Cardiac muscle cell (in vitro differentiated cells and primary cell): ENCODE measurements at regions not wholly inside any gene's neighbourhood (a gene's known extent, or its start where the extent isn't known, plus 50 kb on each side); places are given as distances from the start of the nearest gene placed in this dataset.
"Not testable (repeated sequence)": the region's sequence is repeated elsewhere in the genome, so short reads cannot be mapped to it uniquely, and the experiment has no call there.

Experiments used
- DNase-seq, 2 donors: peaks; one replicate each; pipeline versions ENCODE4 v3.0.0 to v3.0.0-alpha.2; 2010 to 2017; ENCODE audit warnings: low read depth in 1 of 2, low spot score in 1 of 2
- H3K27ac ChIP-seq: fragments of 200-600 bp; sonication (generic); 2 replicates; pipeline ENCODE4 v1.5.1; 2016
- H3K27me3 ChIP-seq: fragments of 200-600 bp; sonication (generic); 2 replicates; pipeline ENCODE4 v1.6.0; 2016; ENCODE audit warnings: control low read depth
- H3K36me3 ChIP-seq: fragments of 200-600 bp; sonication (generic); 2 replicates; pipeline ENCODE4 v1.5.1; 2016; ENCODE audit warnings: control low read depth
- H3K4me1 ChIP-seq: fragments of 200-600 bp; sonication (generic); 2 replicates; pipeline ENCODE4 v1.8.1; 2017; ENCODE audit warnings: low read depth, mild to moderate bottlenecking, mixed run types
- H3K4me3 ChIP-seq: fragments of 200-600 bp; sonication (generic); 2 replicates; pipeline ENCODE4 v1.5.1; 2016; ENCODE audit warnings: mild to moderate bottlenecking
- H3K9me3 ChIP-seq: fragments of 200-600 bp; sonication (generic); 2 replicates; pipeline ENCODE4 v1.5.1; 2017; ENCODE audit warnings: low read depth, mild to moderate bottlenecking, control low read depth
- TF ChIP-seq, protein P1 (sequence below): IDR thresholded peaks from 2 replicates; pipeline ENCODE4 v1.5.1; 2012; ENCODE audit warnings: low read depth, mild to moderate bottlenecking, low read length

DNA sequence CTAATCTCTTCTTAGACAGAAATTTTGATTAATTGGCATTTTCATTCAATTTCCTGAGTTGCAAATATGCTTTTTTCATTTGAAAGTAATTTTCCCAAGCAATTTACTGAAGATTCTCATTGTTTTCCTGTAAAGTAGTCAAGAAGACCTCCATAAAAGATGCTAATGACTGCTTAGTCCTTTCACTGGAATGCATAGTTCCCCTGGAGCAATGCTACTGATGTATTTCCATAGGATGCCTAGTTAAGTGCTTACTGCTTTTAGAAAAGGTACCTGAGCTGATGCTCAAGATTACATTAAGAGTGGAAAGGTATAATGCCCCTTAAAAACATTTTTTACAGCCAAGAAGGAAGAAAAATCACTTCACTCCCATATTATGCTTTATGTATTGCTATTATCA is 109.2 kb upstream of the EMB start:
- Histone ChIP-seq H3K9me3 (no peaks in the 10 kb centered on the region), H3K4me1 (peaks cover 10% of the 10 kb centered on the region), H3K4me3 (no peak overlapping the region), H3K27ac (no peak overlapping the region), H3K36me3 (no peaks in the 10 kb centered on the region), H3K27me3 (no peaks in the 10 kb centered on the region)
- no peak for DNase-seq
- TF ChIP-seq, protein P1, sequence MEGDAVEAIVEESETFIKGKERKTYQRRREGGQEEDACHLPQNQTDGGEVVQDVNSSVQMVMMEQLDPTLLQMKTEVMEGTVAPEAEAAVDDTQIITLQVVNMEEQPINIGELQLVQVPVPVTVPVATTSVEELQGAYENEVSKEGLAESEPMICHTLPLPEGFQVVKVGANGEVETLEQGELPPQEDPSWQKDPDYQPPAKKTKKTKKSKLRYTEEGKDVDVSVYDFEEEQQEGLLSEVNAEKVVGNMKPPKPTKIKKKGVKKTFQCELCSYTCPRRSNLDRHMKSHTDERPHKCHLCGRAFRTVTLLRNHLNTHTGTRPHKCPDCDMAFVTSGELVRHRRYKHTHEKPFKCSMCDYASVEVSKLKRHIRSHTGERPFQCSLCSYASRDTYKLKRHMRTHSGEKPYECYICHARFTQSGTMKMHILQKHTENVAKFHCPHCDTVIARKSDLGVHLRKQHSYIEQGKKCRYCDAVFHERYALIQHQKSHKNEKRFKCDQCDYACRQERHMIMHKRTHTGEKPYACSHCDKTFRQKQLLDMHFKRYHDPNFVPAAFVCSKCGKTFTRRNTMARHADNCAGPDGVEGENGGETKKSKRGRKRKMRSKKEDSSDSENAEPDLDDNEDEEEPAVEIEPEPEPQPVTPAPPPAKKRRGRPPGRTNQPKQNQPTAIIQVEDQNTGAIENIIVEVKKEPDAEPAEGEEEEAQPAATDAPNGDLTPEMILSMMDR, result no peak

DNA sequence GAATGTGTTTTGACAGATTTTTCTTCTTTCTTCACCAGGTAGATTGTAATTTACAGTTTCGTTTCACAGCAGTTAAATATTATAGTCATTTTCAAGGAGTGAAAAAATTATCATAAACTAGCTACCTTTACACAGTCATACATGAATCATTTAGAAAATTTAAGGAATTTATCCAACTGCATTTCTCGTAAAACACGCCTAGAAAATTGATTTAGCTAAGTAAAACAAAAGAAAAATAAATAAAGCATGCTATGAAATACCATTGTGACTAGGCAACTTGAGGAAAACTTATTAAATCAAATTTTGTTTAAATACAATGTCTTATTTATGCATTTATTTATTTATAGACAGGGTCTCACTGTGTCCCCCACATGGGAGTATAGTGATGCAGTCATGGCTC is 109.9 kb upstream of the EMB start:
- H3K4me1 ChIP-seq, result peaks cover 10% of the 10 kb centered on the region
- H3K27ac ChIP-seq, result no peak overlapping the region
- H3K4me3 ChIP-seq, result no peak overlapping the region
- H3K27me3 ChIP-seq, result no peaks in the 10 kb centered on the region
- TF ChIP-seq, protein P1, result no peak
- no peaks in the 10 kb centered on the region for H3K36me3 ChIP-seq
- no peaks in the 10 kb centered on the region for H3K9me3 ChIP-seq
- no peak for DNase-seq

DNA sequence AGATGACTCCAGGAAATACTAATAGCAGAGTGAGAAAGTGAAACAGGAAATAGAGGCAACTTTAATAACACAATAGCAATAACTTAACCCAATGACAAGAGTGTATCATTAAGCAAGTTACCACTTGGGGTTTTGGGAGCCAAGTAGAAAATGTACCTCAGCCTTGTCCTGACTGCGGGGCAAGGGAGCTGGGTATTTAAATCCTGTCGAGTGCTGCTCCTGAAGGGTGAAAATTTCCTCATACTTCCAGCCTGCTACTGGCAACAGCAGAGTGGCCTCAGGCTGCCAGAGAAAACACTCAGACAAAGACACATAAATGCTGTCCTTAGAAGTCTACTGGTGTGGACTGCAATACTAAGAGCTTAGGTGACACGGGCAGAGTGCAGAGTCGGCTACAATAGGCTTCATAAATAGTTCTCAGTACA is 112.5 kb upstream of the EMB start:
- H3K4me1 ChIP-seq, result no peaks in the 10 kb centered on the region
- H3K4me3 ChIP-seq, result no peak overlapping the region
- H3K9me3 ChIP-seq, result no peaks in the 10 kb centered on the region
- H3K36me3 ChIP-seq, result no peaks in the 10 kb centered on the region
- H3K27ac ChIP-seq, result no peak overlapping the region
- H3K27me3 ChIP-seq, result no peaks in the 10 kb centered on the region
- DNase-seq, result peak in 1 of 2 donors; percentile 23
- TF ChIP-seq, protein P1, result no peak

DNA sequence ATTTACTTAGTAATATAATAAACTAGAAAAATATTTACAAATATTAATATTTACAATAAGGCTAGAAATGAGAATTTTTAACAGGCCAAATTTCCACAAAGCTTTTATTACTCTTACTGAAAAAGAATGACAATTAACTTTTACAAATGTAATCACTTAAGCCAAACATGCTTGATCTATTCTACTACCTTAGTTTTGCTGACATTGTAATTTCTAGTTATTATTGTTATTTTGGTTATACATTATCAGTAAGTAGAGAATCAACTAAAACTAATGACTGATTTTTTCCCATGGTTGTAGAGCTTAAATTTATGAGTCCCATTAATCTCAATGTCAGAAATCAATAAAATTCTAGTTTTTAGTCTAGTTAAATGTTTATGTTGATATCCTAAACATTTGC is 107.8 kb upstream of the PARP8 start:
- H3K4me1 ChIP-seq, H3K9me3 ChIP-seq, DNase-seq, H3K27me3 ChIP-seq, H3K36me3 ChIP-seq, H3K4me3 ChIP-seq, H3K27ac ChIP-seq: not testable (repeated sequence)

DNA sequence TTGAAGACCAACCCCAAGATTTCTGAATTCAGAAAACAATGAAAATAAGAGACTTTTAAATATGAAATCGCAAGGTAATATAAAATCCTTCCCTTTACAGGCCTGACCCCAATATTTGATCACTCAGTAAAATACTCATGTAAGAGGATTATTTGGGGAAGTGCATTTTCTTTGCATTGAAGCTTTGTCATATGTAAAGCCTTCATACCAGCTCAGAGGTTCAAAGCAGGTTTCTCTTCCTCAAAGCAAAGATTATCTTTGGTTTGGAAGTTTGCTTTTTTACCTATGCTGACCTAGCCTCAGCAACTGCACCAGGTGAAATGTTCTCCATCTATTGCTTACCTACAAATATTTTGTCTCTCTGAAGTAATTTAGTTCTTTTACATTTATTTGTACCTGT is 106.5 kb upstream of the PARP8 start:
- H3K4me3 ChIP-seq, result no peak overlapping the region
- no peak overlapping the region for H3K27ac ChIP-seq
- H3K9me3 ChIP-seq, result no peaks in the 10 kb centered on the region
- H3K4me1 ChIP-seq, result no peaks in the 10 kb centered on the region
- no peaks in the 10 kb centered on the region for H3K27me3 ChIP-seq
- no peak for DNase-seq
- TF ChIP-seq, protein P1, result no peak
- no peaks in the 10 kb centered on the region for H3K36me3 ChIP-seq

DNA sequence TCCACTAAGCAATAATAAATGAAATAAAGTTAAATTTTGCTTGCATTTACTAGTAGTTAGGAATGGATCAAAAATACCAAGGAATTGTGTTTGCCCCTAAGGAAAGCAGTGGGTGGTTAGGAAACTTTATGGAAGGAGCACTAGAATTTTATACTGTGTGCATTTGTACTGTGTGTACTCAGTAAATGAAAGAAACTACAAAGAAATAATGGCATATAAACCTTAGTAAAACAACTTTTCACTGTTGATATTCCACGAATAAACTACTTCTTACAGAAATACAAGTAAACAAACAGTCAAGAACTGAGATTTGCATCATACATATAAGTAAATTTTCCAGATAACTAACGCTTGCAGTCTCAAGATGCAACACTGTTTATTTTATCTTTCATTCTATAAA is 103.7 kb upstream of the PARP8 start:
- Histone ChIP-seq H3K4me1 (no peaks in the 10 kb centered on the region), H3K36me3 (no peaks in the 10 kb centered on the region), H3K9me3 (no peaks in the 10 kb centered on the region), H3K27me3 (no peaks in the 10 kb centered on the region), H3K27ac (no peak overlapping the region), H3K4me3 (no peak overlapping the region)
- DNase-seq, result no peak
- TF ChIP-seq, protein P1, result no peak
